ENCODE measurements at regions not wholly inside any gene's neighbourhood (a gene's known extent, or its start where the extent isn't known, plus 50 kb on each side); places are given as distances from the start of the nearest gene placed in this dataset.

DNA sequence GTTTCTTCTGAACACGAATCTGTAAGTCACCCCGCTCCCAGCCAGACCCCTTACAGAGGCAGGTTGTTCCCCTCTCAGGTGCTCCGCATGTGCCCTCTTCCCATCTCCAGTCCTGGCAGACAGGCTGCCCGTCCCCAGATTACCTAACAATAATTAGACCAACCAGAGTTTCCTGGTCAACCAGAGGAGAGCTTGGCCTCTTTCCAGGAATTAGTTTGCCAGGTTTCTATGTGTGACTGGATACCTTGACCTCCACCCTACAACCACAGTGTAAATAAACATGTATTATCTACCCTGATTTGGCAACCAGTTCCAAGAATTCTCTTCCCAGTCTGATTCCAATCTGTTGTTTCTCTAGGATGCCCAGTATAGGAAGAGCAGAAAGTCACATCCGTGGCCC is 178.0 kb upstream of the UMPS start:
- TF ChIP-seq CTCF (IDR thresholded peaks at IDR 0.05; ENCODE audit: low read depth, low read length, missing input control) = no peak
- peak in 1 of 2 donors; percentile 29 for TF ChIP-seq EGR1 (IDR thresholded peaks at IDR 0.05; ENCODE audit: low read depth in 2 of 2)
- peak; percentile 95 for TF ChIP-seq SP1 (IDR thresholded peaks at IDR 0.05)
- peak; percentile 85 for TF ChIP-seq MAX (IDR thresholded peaks at IDR 0.05)
- TF ChIP-seq ATF3 (IDR thresholded peaks at IDR 0.05) = peak; percentile 48
- TF ChIP-seq, protein P1, sequence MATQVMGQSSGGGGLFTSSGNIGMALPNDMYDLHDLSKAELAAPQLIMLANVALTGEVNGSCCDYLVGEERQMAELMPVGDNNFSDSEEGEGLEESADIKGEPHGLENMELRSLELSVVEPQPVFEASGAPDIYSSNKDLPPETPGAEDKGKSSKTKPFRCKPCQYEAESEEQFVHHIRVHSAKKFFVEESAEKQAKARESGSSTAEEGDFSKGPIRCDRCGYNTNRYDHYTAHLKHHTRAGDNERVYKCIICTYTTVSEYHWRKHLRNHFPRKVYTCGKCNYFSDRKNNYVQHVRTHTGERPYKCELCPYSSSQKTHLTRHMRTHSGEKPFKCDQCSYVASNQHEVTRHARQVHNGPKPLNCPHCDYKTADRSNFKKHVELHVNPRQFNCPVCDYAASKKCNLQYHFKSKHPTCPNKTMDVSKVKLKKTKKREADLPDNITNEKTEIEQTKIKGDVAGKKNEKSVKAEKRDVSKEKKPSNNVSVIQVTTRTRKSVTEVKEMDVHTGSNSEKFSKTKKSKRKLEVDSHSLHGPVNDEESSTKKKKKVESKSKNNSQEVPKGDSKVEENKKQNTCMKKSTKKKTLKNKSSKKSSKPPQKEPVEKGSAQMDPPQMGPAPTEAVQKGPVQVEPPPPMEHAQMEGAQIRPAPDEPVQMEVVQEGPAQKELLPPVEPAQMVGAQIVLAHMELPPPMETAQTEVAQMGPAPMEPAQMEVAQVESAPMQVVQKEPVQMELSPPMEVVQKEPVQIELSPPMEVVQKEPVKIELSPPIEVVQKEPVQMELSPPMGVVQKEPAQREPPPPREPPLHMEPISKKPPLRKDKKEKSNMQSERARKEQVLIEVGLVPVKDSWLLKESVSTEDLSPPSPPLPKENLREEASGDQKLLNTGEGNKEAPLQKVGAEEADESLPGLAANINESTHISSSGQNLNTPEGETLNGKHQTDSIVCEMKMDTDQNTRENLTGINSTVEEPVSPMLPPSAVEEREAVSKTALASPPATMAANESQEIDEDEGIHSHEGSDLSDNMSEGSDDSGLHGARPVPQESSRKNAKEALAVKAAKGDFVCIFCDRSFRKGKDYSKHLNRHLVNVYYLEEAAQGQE (IDR thresholded peaks at IDR 0.05) = peak; percentile 52
- peak; percentile 47 to 88 for TF ChIP-seq JUND (IDR thresholded peaks at IDR 0.05)

All from liver (tissue), 3 donors.